WTC11 (cell line): ENCODE measurements at regions not wholly inside any gene's neighbourhood (a gene's known extent, or its start where the extent isn't known, plus 50 kb on each side); places are given as distances from the start of the nearest gene placed in this dataset.

ENCODE experiments used
- ATAC-seq: fragments of 200-7000 bp; cut with Tn5 transposase; 2 replicates; pipeline ENCODE4 v1.10.0; 2021; ENCODE audit warnings: mild to moderate bottlenecking, moderate library complexity
- CTCF ChIA-PET: fragments of 300-600 bp; sonication (Branson Sonifier 250); formaldehyde crosslinking; loops from one replicate; lab custom pipeline; 2021; ENCODE audit warnings: antibody characterized with exemption; lab: Charles Lee
- POLR2A ChIA-PET: fragments of 350-600 bp; sonication (Branson Sonifier 250); formaldehyde crosslinking; loops from one replicate; lab custom pipeline; 2021; ENCODE audit warnings: antibody characterized with exemption; lab: Charles Lee
- DNase-seq: peaks from one replicate; pipeline ENCODE4 v3.0.0; 2021; ENCODE audit warnings: low spot score
- H3K27ac Mint-ChIP-seq: 2 replicates; pipeline ENCODE4 v1.8.0; 2021; ENCODE audit warnings: mixed read lengths
- H3K27me3 Mint-ChIP-seq: 2 replicates; pipeline ENCODE4 v1.8.0; 2021; ENCODE audit warnings: low read depth, mild to moderate bottlenecking, moderate library complexity, mixed read lengths
- H3K36me3 Mint-ChIP-seq: 2 replicates; pipeline ENCODE4 v1.8.0; 2021; ENCODE audit warnings: mixed read lengths
- H3K4me1 Mint-ChIP-seq: 2 replicates; pipeline ENCODE4 v1.8.0; 2022; ENCODE audit warnings: mixed read lengths
- H3K4me3 Mint-ChIP-seq: 2 replicates; pipeline ENCODE4 v1.8.0; 2021; ENCODE audit warnings: mild to moderate bottlenecking, moderate library complexity, mixed read lengths
- H3K9me3 Mint-ChIP-seq: 2 replicates; pipeline ENCODE4 v1.8.0; 2021; ENCODE audit warnings: mixed read lengths
- CBFB ChIP-seq: sonication (generic); formaldehyde crosslinking; IDR thresholded peaks from 2 replicates; pipeline ENCODE4 v1.8.1; 2022; ENCODE audit warnings: mild to moderate bottlenecking, low read depth, missing genetic modification reagents
- ELF4 ChIP-seq: sonication (generic); formaldehyde crosslinking; IDR thresholded peaks from 2 replicates; pipeline ENCODE4 v1.8.1; 2022; ENCODE audit warnings: low read depth, mild to moderate bottlenecking, moderate library complexity, missing genetic modification reagents
- ESRRA ChIP-seq: sonication (generic); formaldehyde crosslinking; IDR thresholded peaks from 2 replicates; pipeline ENCODE4 v1.8.1; 2022; ENCODE audit warnings: mild to moderate bottlenecking, missing genetic modification reagents, borderline replicate concordance
- FOXP1 ChIP-seq: sonication (generic); formaldehyde crosslinking; IDR thresholded peaks from 2 replicates; pipeline ENCODE4 v1.8.0; 2022; ENCODE audit warnings: missing genetic modification reagents, mild to moderate bottlenecking, moderate library complexity, borderline replicate concordance
- GABPB1 ChIP-seq: sonication (generic); formaldehyde crosslinking; IDR thresholded peaks from 2 replicates; pipeline ENCODE4 v1.8.1; 2023; ENCODE audit warnings: mild to moderate bottlenecking, missing genetic modification reagents
- IRF1 ChIP-seq: sonication (generic); formaldehyde crosslinking; IDR thresholded peaks from 2 replicates; pipeline ENCODE4 v1.8.0; 2023; ENCODE audit warnings: missing genetic modification reagents
- KAT7 ChIP-seq: sonication (generic); formaldehyde crosslinking; IDR thresholded peaks from 2 replicates; pipeline ENCODE4 v1.8.1; 2023; ENCODE audit warnings: missing genetic modification reagents, mild to moderate bottlenecking, borderline replicate concordance
- NFE2L1 ChIP-seq: sonication (generic); formaldehyde crosslinking; IDR thresholded peaks from 2 replicates; pipeline ENCODE4 v1.8.1; 2023; ENCODE audit warnings: missing genetic modification reagents
- NFYB ChIP-seq: sonication (generic); formaldehyde crosslinking; conservative IDR thresholded peaks from 2 replicates; pipeline ENCODE4 v1.8.0; 2022; ENCODE audit warnings: low read depth, missing genetic modification reagents
- OVOL2 ChIP-seq: fragments of 250-450 bp; sonication (Bioruptor Pico); IDR thresholded peaks from 2 replicates; pipeline ENCODE4 v1.9.0; 2021; ENCODE audit warnings: mild to moderate bottlenecking, borderline replicate concordance
- PREB ChIP-seq: sonication (generic); formaldehyde crosslinking; IDR thresholded peaks from 2 replicates; pipeline ENCODE4 v1.8.1; 2022; ENCODE audit warnings: mild to moderate bottlenecking, missing genetic modification reagents, moderate library complexity, borderline replicate concordance
- PRRX2 ChIP-seq: fragments of 250-450 bp; sonication (Bioruptor Pico); IDR thresholded peaks from 2 replicates; pipeline ENCODE4 v1.8.0; 2021; ENCODE audit warnings: mild to moderate bottlenecking
- RELA ChIP-seq: sonication (generic); formaldehyde crosslinking; IDR thresholded peaks from 2 replicates; pipeline ENCODE4 v1.8.1; 2022; ENCODE audit warnings: missing genetic modification reagents, mild to moderate bottlenecking, borderline replicate concordance
- SMAD3 ChIP-seq: sonication (generic); formaldehyde crosslinking; IDR thresholded peaks from 2 replicates; pipeline ENCODE4 v1.8.0; 2022; ENCODE audit warnings: missing genetic modification reagents, mild to moderate bottlenecking, borderline replicate concordance
- STAT6 ChIP-seq: sonication (generic); formaldehyde crosslinking; conservative IDR thresholded peaks from 2 replicates; pipeline ENCODE4 v1.8.1; 2023; ENCODE audit warnings: mild to moderate bottlenecking, low read depth, missing genetic modification reagents, moderate library complexity
- TEAD4 ChIP-seq: sonication (generic); formaldehyde crosslinking; IDR thresholded peaks from 2 replicates; pipeline ENCODE4 v1.8.0; 2022; ENCODE audit warnings: mild to moderate bottlenecking, missing genetic modification reagents
- TP53 ChIP-seq: sonication (generic); formaldehyde crosslinking; IDR thresholded peaks from 2 replicates; pipeline ENCODE4 v1.8.1; 2023; ENCODE audit warnings: mild to moderate bottlenecking, missing genetic modification reagents
- USF1 ChIP-seq: sonication (generic); formaldehyde crosslinking; IDR thresholded peaks from 2 replicates; pipeline ENCODE4 v1.8.0; 2022; ENCODE audit warnings: mild to moderate bottlenecking, missing genetic modification reagents
- USF2 ChIP-seq: sonication (generic); formaldehyde crosslinking; IDR thresholded peaks from 2 replicates; pipeline ENCODE4 v1.8.1; 2023; ENCODE audit warnings: mild to moderate bottlenecking, missing genetic modification reagents, moderate library complexity
- ZBTB21 ChIP-seq: sonication (generic); formaldehyde crosslinking; IDR thresholded peaks from 2 replicates; pipeline ENCODE4 v1.8.1; 2023; ENCODE audit warnings: mild to moderate bottlenecking, missing genetic modification reagents, borderline replicate concordance
- ZNF281 ChIP-seq: sonication (generic); formaldehyde crosslinking; IDR thresholded peaks from 2 replicates; pipeline ENCODE4 v1.8.0; 2023; ENCODE audit warnings: mild to moderate bottlenecking, missing genetic modification reagents
- ZNF532 ChIP-seq: fragments of 250-450 bp; sonication (Bioruptor Pico); IDR thresholded peaks from 2 replicates; pipeline ENCODE4 v1.9.0; 2021; ENCODE audit warnings: mild to moderate bottlenecking, borderline replicate concordance

GRCh38 chr2:217268978-217269377 lies 409.1 kb upstream of the TNP1 start:
- H3K4me3 Mint-ChIP-seq = no peak overlapping the region
- no peak for ATAC-seq
- POLR2A ChIA-PET = no interaction called here

GRCh38 chr2:217267758-217268157 lies 407.9 kb upstream of the TNP1 start:
- H3K9me3 Mint-ChIP-seq = peaks cover 24% of the 10 kb centered on the region
- no peak overlapping the region for H3K4me3 Mint-ChIP-seq
- peaks cover 100% of the 10 kb centered on the region for H3K27me3 Mint-ChIP-seq
- ATAC-seq = no peak
- DNase-seq = no peak
- TF ChIP-seq ELF4 = no peak
- TF ChIP-seq ZBTB21 (CRISPR knock-in tag) = no peak
- no peak for TF ChIP-seq ZNF532 (CRISPR knock-in tag)
- no peak for TF ChIP-seq TP53
- no peak for TF ChIP-seq GABPB1 (CRISPR knock-in tag)
- TF ChIP-seq USF1 (CRISPR knock-in tag) = no peak
- no peak for TF ChIP-seq PREB (CRISPR knock-in tag)
- no peak for TF ChIP-seq STAT6 (CRISPR knock-in tag)
- TF ChIP-seq USF2 (CRISPR knock-in tag) = no peak
- no peak for TF ChIP-seq NFYB (CRISPR knock-in tag)
- TF ChIP-seq RELA (CRISPR knock-in tag) = no peak
- no peak for TF ChIP-seq KAT7 (CRISPR knock-in tag)
- no peak for TF ChIP-seq CBFB (CRISPR knock-in tag)
- TF ChIP-seq ESRRA (CRISPR knock-in tag) = no peak
- TF ChIP-seq, all 79 proteins: peak for 0
- ChIA-PET POLR2A (no interaction called here), CTCF (no interaction called here)
- no peak overlapping the region for H3K27ac Mint-ChIP-seq
- H3K36me3 Mint-ChIP-seq = peaks cover 17% of the 10 kb centered on the region
- peaks cover 18% of the 10 kb centered on the region for H3K4me1 Mint-ChIP-seq

More at GRCh38 chr2:217268978-217269377, 409.1 kb upstream of the TNP1 start:
- Mint-ChIP-seq H3K27me3 (peaks cover 100% of the 10 kb centered on the region), H3K9me3 (peaks cover 24% of the 10 kb centered on the region), H3K27ac (no peak overlapping the region), H3K36me3 (peaks cover 17% of the 10 kb centered on the region), H3K4me1 (peaks cover 18% of the 10 kb centered on the region)
- DNase-seq = no peak
- TF ChIP-seq NFE2L1 (CRISPR knock-in tag) (no peak), FOXP1 (CRISPR knock-in tag) (no peak), ZNF281 (no peak), SMAD3 (CRISPR knock-in tag) (no peak), PRRX2 (CRISPR knock-in tag) (no peak), IRF1 (CRISPR knock-in tag) (no peak), OVOL2 (CRISPR knock-in tag) (no peak), TEAD4 (CRISPR knock-in tag) (no peak)
- CTCF ChIA-PET = no interaction called here
